Heart left ventricle (tissue), 13 donors: ENCODE measurements at regions not wholly inside any gene's neighbourhood (a gene's known extent, or its start where the extent isn't known, plus 50 kb on each side); places are given as distances from the start of the nearest gene placed in this dataset.

Source experiments
- CTCF ChIP-seq, 12 donors: fragments of 200-600 bp; sonication (generic) in 4 of 12; IDR thresholded peaks; one replicate each; pipeline versions ENCODE4 v1.5.0 to v1.8.0; 2018 to 2022; ENCODE audit warnings: antibody characterized with exemption in 12 of 12, mild to moderate bottlenecking in 5 of 12
- POLR2A ChIP-seq, 2 donors: fragments of 450-650 bp; IDR thresholded peaks; one replicate each; pipeline ENCODE4 v1.6.1; 2017; ENCODE audit warnings: antibody characterized with exemption in 2 of 2, mild to moderate bottlenecking in 2 of 2, moderate library complexity in 2 of 2
- donor health status: ischemic (EF 13 %, LVEDD 7.1; RV severe dilation, severe dysfunction).
- donor health status: DM: no; HTN: yes; CAD: no.
- donor health status: DM: no; HTN: no; CAD: no.
- donor health status: ischemic (EF 25% LVEDD 6.9; RV normal size, moderate dysfunction).
- donor health status: ischemic (EF 25% LVEDD 5.7; RV mildly dilated, moderate dysfunction).
- donor health status: ischemic (EF 35%, LVEDD 5.7; RV mildly dilated, moderate dysfunction).
- donor health status: nonischemic (EF 11% LVEDD 7.7; RV severe dilation, severe dysfunction).
- donor health status: DM: yes; HTN: yes; CAD: no.
- donor health status: PGD.
- donor health status: ischemic (EF 29% LVEDD 5.4; RV normal size, mild dysfunction).
- donor health status: nonischemic (EF 23%, LVEDD 6.1; RV moderate dilation, normal function).

GRCh38 chr2:139237023-139237422, 456.8 kb upstream of the NXPH2 start:
- TF ChIP-seq CTCF (IDR thresholded peaks at IDR 0.05) (no peak), POLR2A (IDR thresholded peaks at IDR 0.05) (no peak)
